SK-N-SH (cell line): ENCODE measurements at regions not wholly inside any gene's neighbourhood (a gene's known extent, or its start where the extent isn't known, plus 50 kb on each side); places are given as distances from the start of the nearest gene placed in this dataset.

Experiments used
- CTCF ChIA-PET: fragments of 300-600, 350-600 bp; formaldehyde crosslinking; extraction: SDS; loops from one replicate; lab custom pipeline; 2021; lab: Yijun Ruan, JAX
- POLR2A ChIA-PET: fragments of 350-600 bp; sonication (Branson Sonifier 250); formaldehyde crosslinking; extraction: SDS; loops from one replicate; lab custom pipeline; 2020; ENCODE audit warnings: antibody characterized with exemption, inconsistent platforms; lab: Yijun Ruan, JAX
- DNase-seq: peaks from one replicate; pipeline ENCODE4 v3.0.0; 2012
- H2AFZ ChIP-seq: fragments of 200-600 bp; sonication (generic); 2 replicates; pipeline ENCODE4 v1.8.1; 2016; ENCODE audit warnings: antibody characterized with exemption, mild to moderate bottlenecking, low read depth
- H3F3A ChIP-seq: fragments of 200-600 bp; sonication (generic); replicated peaks from 2 replicates; pipeline ENCODE3; 2016; ENCODE audit warnings: antibody characterized with exemption, mild to moderate bottlenecking; ENCODE audit not compliant: insufficient read depth
- H3K27ac ChIP-seq, 2 experiments: fragments of 200-500 bp in 1 of 2; fragments of 200-600 bp in 1 of 2; sonication (Bioruptor generic) in 1 of 2; sonication (generic), shearing (Covaris generic) in 1 of 2; 2 replicates each; pipeline versions ENCODE4 v1.5.1 to v1.6.1; 2014 to 2016; ENCODE audit warnings: low read depth in 2 of 2, inconsistent platforms in 1 of 2, low read length in 1 of 2, mild to moderate bottlenecking in 1 of 2, mixed read lengths in 1 of 2
- H3K27me3 ChIP-seq: fragments of 200-600 bp; sonication (generic), shearing (Covaris generic); 2 replicates; pipeline ENCODE4 v1.6.1; 2016; ENCODE audit warnings: mixed run types; ENCODE audit not compliant: insufficient read depth
- H3K36me3 ChIP-seq, 2 experiments: fragments of 200-500 bp in 1 of 2; fragments of 200-600 bp in 1 of 2; sonication (Bioruptor generic) in 1 of 2; sonication (generic) in 1 of 2; replicated peaks in 1 of 2; 2 replicates each; pipeline versions ENCODE3 to v1.5.1; 2014 to 2016; ENCODE audit warnings: low read length in 1 of 2, mild to moderate bottlenecking in 1 of 2; ENCODE audit not compliant: insufficient read depth in 2 of 2, control insufficient read depth in 1 of 2
- H3K4me1 ChIP-seq, 2 experiments: fragments of 200-500 bp in 1 of 2; fragments of 200-600 bp in 1 of 2; sonication (Bioruptor generic) in 1 of 2; sonication (generic), shearing (Covaris generic) in 1 of 2; 2 replicates each; pipeline versions ENCODE4 v1.5.1 to v1.6.1; 2014 to 2016; ENCODE audit warnings: low read depth in 1 of 2, low read length in 1 of 2, mixed run types in 1 of 2; ENCODE audit not compliant: insufficient read depth in 2 of 2, control insufficient read depth in 1 of 2
- H3K4me2 ChIP-seq: fragments of 200-600 bp; sonication (generic), shearing (Covaris generic); 2 replicates; pipeline ENCODE4 v1.6.1; 2017; ENCODE audit warnings: mixed run types
- H3K4me3 ChIP-seq, 2 experiments: fragments of 200-500 bp in 1 of 2; fragments of 200-600 bp in 1 of 2; sonication (Bioruptor generic) in 1 of 2; sonication (generic), shearing (Covaris generic) in 1 of 2; 2 replicates each; pipeline versions ENCODE4 v1.5.1 to v1.8.1; 2014 to 2016; ENCODE audit warnings: low read depth in 2 of 2, inconsistent platforms in 1 of 2, low read length in 1 of 2, mild to moderate bottlenecking in 1 of 2, mixed read lengths in 1 of 2, moderate library complexity in 1 of 2
- H3K79me2 ChIP-seq: fragments of 200-600 bp; sonication (generic); 2 replicates; pipeline ENCODE4 v1.8.1; 2017; ENCODE audit warnings: mild to moderate bottlenecking; ENCODE audit not compliant: insufficient read depth
- H3K9ac ChIP-seq: fragments of 200-600 bp; sonication (generic); 2 replicates; pipeline ENCODE4 v1.6.1; 2017; ENCODE audit warnings: mixed run types
- H3K9me2 ChIP-seq: fragments of 200-600 bp; sonication (generic); 2 replicates; pipeline ENCODE4 v1.6.1; 2017; ENCODE audit warnings: mixed run types
- H3K9me3 ChIP-seq: fragments of 200-600 bp; sonication (generic); 2 replicates; pipeline ENCODE4 v1.6.1; 2017; ENCODE audit warnings: mixed run types, mild to moderate bottlenecking, moderate library complexity
- H4K20me1 ChIP-seq: fragments of 200-600 bp; sonication (generic); 2 replicates; pipeline ENCODE4 v1.6.1; 2017; ENCODE audit warnings: mild to moderate bottlenecking, mixed run types; ENCODE audit not compliant: insufficient read depth
- CHD2 ChIP-seq: fragments of 150-350 bp; IDR thresholded peaks from 2 replicates; pipeline ENCODE4 v1.6.1; 2018; ENCODE audit warnings: low read length; ENCODE audit not compliant: partially characterized antibody
- EP300 ChIP-seq, 2 experiments: IDR thresholded peaks; 2 replicates each; pipeline versions ENCODE4 v1.4.0 to v1.6.1; 2012; ENCODE audit warnings: borderline replicate concordance in 1 of 2, low read depth in 1 of 2, low read length in 1 of 2
- EZH2phosphoT487 ChIP-seq: fragments of 200-600 bp; sonication (generic); IDR thresholded peaks from 2 replicates; pipeline ENCODE4 v1.6.1; 2017; ENCODE audit warnings: low read depth, mixed run types, mild to moderate bottlenecking, antibody characterized with exemption, moderate library complexity, borderline replicate concordance
- FOXJ3 ChIP-seq: sonication (generic); formaldehyde crosslinking; IDR thresholded peaks from 2 replicates; pipeline ENCODE4 v1.5.1; 2020; ENCODE audit warnings: mild to moderate bottlenecking, missing genetic modification reagents
- FOXM1 ChIP-seq: IDR thresholded peaks from 2 replicates; pipeline ENCODE4 v1.4.0; 2012; ENCODE audit warnings: low read depth, mild to moderate bottlenecking
- GABPA ChIP-seq: IDR thresholded peaks from 2 replicates; pipeline ENCODE4 v1.4.0; 2012; ENCODE audit warnings: low read depth, mild to moderate bottlenecking
- JUND ChIP-seq: IDR thresholded peaks from 2 replicates; pipeline ENCODE4 v1.4.0; 2012
- MEF2A ChIP-seq: IDR thresholded peaks from 2 replicates; pipeline ENCODE4 v1.4.0; 2012; ENCODE audit warnings: low read depth, borderline replicate concordance
- NFIC ChIP-seq: IDR thresholded peaks from 2 replicates; pipeline ENCODE4 v1.4.0; 2012; ENCODE audit warnings: borderline replicate concordance
- NRF1 ChIP-seq: IDR thresholded peaks from 2 replicates; pipeline ENCODE4 v1.6.1; 2012; ENCODE audit warnings: low read depth, mild to moderate bottlenecking, low read length
- PBX3 ChIP-seq: IDR thresholded peaks from 2 replicates; pipeline ENCODE4; 2012
- POLR2AphosphoS5 ChIP-seq: IDR thresholded peaks from 2 replicates; pipeline ENCODE4 v1.6.1; 2012; ENCODE audit warnings: low read depth, low read length
- RCOR1 ChIP-seq: fragments of 150-350 bp; IDR thresholded peaks from 2 replicates; pipeline ENCODE4 v1.6.1; 2017; ENCODE audit warnings: antibody characterized with exemption, low read length
- REST ChIP-seq: IDR thresholded peaks from 2 replicates; pipeline ENCODE4 v1.6.1; 2012; ENCODE audit warnings: mild to moderate bottlenecking, low read depth, low read length, moderate library complexity
- SIN3A ChIP-seq: IDR thresholded peaks from 2 replicates; pipeline ENCODE4 v1.6.1; 2012; ENCODE audit warnings: low read depth, mild to moderate bottlenecking, low read length, moderate library complexity, borderline replicate concordance
- TAF1 ChIP-seq: IDR thresholded peaks from 2 replicates; pipeline ENCODE4 v1.6.1; 2012; ENCODE audit warnings: low read depth, mild to moderate bottlenecking, low read length, moderate library complexity, borderline replicate concordance
- TEAD4 ChIP-seq: IDR thresholded peaks from 2 replicates; pipeline ENCODE4 v1.4.0; 2012; ENCODE audit warnings: mild to moderate bottlenecking, borderline replicate concordance; ENCODE audit not compliant: insufficient read depth
- USF1 ChIP-seq: IDR thresholded peaks from 2 replicates; pipeline ENCODE4 v1.4.0; 2012; ENCODE audit warnings: low read depth, borderline replicate concordance
- ZBTB33 ChIP-seq: IDR thresholded peaks from 2 replicates; pipeline ENCODE4 v1.4.0; 2012; ENCODE audit warnings: low read depth, borderline replicate concordance
- WGBS: methylation state at CpG from one replicate; pipeline ENCODE4 v1.1.6; 2017; ENCODE audit warnings: low lambda C conversion rate; 5-methylcytosine and 5-hydroxymethylcytosine counted together

GRCh38 chr5:168055141-168055683, 236.2 kb upstream of the WWC1 start:
- Histone ChIP-seq H3K4me1 (no peaks in the 10 kb centered on the region; a peak in 2 of 4 replicates), H3K36me3 (no peaks in the 10 kb centered on the region), H3K9me3 (no peaks in the 10 kb centered on the region), H3K4me2 (no peak overlapping the region), H3K9me2 (no peaks in the 10 kb centered on the region), H3K9ac (no peak overlapping the region), H3K27ac (no peak overlapping the region), H3K27me3 (no peaks in the 10 kb centered on the region), H4K20me1 (no peaks in the 10 kb centered on the region), H3K79me2 (no peaks in the 10 kb centered on the region), H3F3A (no peaks in the 10 kb centered on the region), H3K4me3 (no peak overlapping the region), H2AFZ (no peak overlapping the region)
- 43% methylated on average over 3 of the region's 3 CpGs for WGBS
- DNase-seq, result no peak
- TF ChIP-seq USF1 (no peak), TEAD4 (no peak), PBX3 (no peak), RCOR1 (no peak), GABPA (no peak), NFIC (no peak), FOXM1 (no peak), POLR2AphosphoS5 (no peak), SIN3A (no peak), TAF1 (no peak), ZBTB33 (no peak), EZH2phosphoT487 (no peak), CHD2 (no peak), JUND (no peak)
- CTCF ChIA-PET, result interaction anchor here (0.7 to 2.9 kb wide), 3 partner anchors 7 to 332 kb away, joined by 3 to 12 read pairs (median 4); no protein-coding TSS in a partner anchor
- POLR2A ChIA-PET, result no interaction called here

- POLR2A ChIA-PET, result no interaction called here
- Histone ChIP-seq H3K4me3 (no peak overlapping the region), H3K9me2 (no peaks in the 10 kb centered on the region), H4K20me1 (no peaks in the 10 kb centered on the region), H3K9ac (no peak overlapping the region), H3K79me2 (no peaks in the 10 kb centered on the region), H3K27me3 (no peaks in the 10 kb centered on the region), H3K4me2 (no peak overlapping the region), H3K27ac (no peak overlapping the region), H3K9me3 (no peaks in the 10 kb centered on the region), H3F3A (no peaks in the 10 kb centered on the region), H3K4me1 (no peaks in the 10 kb centered on the region; a peak in 2 of 4 replicates), H2AFZ (no peak overlapping the region), H3K36me3 (no peaks in the 10 kb centered on the region)
- CTCF ChIA-PET, result interaction anchor here (0.7 to 2.9 kb wide), 3 partner anchors 8 to 333 kb away, joined by 3 to 12 read pairs (median 4); no protein-coding TSS in a partner anchor
- WGBS, result 43% methylated on average over 1 of the region's 1 CpG
- DNase-seq, result no peak
- no peak for TF ChIP-seq NRF1
- TF ChIP-seq REST, result no peak
- no peak for TF ChIP-seq FOXJ3 (CRISPR knock-in tag)
- no peak for TF ChIP-seq EZH2phosphoT487
- TF ChIP-seq USF1, result no peak
- TF ChIP-seq EP300 (IDR thresholded peaks at IDR 0.05; ENCODE audit: borderline replicate concordance in 1 of 2, low read depth in 1 of 2, low read length in 1 of 2), result no peak
- TF ChIP-seq MEF2A, result no peak
These were observed 235.5 kb upstream of the WWC1 start for GRCh38 chr5:168055961-168056360.
